NCI-H2196 (cell line): ENCODE measurements at regions not wholly inside any gene's neighbourhood (a gene's known extent, or its start where the extent isn't known, plus 50 kb on each side); places are given as distances from the start of the nearest gene placed in this dataset.
"Not testable (repeated sequence)": the region's sequence is repeated elsewhere in the genome, so short reads cannot be mapped to it uniquely, and the experiment has no call there.

Experiments
- DNase-seq: peaks from one replicate; lab custom pipeline; 2025; ENCODE audit not compliant: unreplicated experiment; lab: John Stamatoyannopoulos, UW

GRCh38 chr20:24831232-24831631 lies 117.8 kb upstream of the CST7 start:
- DNase-seq, result no peak

DNA sequence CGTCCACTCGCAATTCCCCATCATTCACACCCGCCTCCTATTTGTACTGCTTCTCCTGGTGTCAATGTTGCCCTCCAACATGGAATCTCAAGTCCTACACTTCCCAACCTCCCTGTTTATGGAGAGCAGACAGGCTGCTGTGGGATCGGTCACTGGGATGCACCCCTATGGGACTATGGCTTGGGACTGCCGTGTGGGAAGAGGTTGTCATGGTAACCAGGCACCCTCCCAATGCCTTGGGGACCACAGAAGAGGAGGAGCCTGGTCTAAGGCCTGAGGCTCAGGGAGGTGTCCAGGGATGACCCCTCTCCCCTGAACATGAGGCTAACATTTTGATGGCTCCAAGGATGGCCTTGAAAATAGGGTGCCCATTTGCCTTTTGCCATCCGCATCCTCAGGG lies 116.6 kb upstream of the CST7 start:
- DNase-seq, result no peak

- DNase-seq, result no peak
Observed at GRCh38 chr20:24833592-24833991, 115.5 kb upstream of the CST7 start.

- no peak for DNase-seq
Observed at GRCh38 chr20:24834310-24834709, 114.8 kb upstream of the CST7 start.

GRCh38 chr20:24835195-24835594 lies 113.9 kb upstream of the CST7 start:
- no peak for DNase-seq

DNA sequence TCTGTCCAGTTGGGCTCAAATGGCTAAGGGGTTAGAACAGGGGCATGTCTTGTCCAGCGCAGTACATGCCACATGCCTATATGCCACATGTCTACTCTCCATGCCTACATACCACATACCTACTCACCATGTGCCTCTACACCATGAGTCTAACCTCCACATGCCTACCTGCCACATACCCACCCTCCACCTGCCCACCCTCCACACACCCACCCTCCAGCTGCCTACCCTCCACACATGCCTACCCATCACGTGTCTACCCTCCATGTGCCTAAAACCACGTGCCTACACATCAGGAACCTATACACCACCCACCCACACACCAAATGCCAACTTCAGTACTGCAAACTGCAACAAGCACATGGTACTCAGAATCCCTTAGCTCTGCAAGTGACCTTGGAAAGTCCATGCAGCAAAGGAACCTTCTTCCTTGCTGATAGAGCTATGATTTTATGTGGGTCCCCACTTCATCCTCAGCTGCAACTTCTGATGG lies 113.0 kb upstream of the CST7 start:
- no peak for DNase-seq

DNA sequence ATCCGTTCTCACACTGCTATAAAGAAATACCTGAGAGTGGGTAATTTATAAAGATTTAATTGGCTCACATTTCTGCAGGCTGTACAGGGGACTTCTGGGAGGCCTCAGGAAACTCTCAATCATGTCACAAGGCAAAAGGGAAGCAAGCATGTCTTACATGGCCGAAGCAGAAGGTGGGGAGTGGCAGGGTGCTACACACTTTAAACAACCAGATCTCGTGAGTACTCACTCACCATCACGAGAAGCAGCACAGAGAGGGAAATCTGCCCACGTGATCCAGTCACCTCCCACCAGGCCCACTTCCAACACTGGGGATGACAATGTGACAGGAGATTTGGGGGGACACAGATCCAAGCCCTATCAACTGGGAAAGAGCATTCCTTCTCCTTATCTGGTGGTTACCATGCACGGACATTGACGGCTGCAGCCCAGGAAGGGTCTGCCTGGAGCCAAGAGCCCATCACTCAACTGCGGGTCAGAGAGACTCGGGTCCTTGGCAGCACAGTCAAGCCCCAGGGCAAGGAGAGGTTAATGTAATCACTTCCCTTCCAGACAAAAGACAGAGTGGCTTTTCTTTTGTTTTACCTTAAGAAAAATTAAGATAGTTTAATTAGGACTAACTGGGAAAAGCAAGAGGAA lies 112.3 kb upstream of the CST7 start:
- DNase-seq, result no peak

DNA sequence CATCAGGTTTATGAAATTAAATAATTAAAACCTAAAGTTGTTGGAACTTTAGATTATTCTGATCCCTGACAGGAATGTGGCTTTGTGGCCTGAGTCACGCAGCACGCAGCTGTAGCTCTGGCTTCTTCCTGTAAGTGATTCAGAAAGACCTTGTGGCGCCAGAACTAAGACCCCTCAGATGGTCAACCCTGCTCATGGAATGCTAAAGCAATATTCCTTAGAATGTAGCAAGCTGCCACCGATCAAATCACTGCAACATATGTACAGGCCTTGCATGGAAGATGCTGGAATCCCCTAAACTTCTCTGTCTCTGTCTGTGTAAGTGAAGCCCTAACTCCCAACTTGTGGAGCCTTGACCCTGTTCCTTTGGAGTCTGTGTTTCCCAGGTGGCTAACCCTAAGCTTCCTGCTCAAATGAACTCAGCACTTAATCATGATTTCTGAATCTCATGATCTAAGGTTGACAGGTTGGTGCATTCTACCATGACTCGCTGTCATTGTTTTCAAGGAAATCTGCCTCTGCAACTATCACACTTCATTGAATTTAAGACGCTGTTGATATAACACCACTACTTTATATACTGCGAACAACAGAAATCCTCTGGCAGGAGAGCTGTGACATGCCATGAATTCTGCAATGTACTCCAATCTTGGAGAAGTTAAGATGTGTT lies 111.2 kb upstream of the CST7 start:
- DNase-seq, result no peak

DNA sequence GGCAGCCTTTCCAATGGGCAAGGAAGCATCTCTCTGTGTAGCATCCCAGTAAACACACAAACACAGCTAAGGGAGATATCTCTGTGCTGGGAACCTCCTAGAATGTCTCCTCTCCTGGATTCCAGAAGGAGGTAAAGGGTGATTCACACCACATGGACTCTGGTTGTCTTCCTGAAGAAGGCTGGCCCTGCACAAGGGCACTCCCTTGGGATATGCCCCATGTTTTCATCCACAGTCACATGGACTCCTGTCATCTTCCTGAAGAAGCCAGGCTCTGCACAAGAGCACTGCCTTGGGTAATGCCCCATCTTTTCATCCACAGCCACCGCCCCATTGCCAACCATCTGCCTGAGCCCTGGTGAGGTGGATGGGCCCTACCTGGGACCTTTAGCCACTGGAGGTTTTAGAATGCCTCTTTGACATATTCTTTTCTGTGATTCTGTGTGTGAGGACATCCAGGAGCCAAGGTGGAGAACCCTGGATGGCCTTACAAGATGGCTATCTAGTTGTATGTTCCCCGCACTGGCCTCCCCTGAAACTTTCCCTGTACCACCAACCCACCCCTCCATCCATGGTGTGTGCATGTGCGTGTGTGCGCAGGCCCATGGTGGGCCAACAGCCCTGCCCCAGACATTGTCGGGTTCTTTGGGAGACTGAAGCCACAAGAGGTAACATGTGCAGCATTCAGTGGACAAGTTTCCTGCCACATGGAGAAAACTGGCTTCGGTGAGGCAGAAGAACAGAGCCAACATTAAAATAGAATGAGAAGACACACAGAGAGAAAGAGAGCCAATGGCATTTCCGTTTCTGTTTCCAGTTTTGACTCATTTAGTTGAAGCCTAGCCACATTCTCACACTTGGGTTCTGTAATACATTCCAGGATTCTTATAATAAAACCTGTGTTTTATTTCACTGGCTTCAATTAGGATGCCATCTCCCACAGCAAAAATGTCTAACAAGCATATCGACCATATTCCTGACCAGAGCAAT lies 110.2 kb upstream of the CST7 start:
- DNase-seq, result no peak

GRCh38 chr20:24840121-24840713 lies 108.9 kb upstream of the CST7 start:
- no peak for DNase-seq

- DNase-seq, result no peak
Observed at GRCh38 chr20:24842274-24842917, 106.7 kb upstream of the CST7 start.

- no peak for DNase-seq
Observed at GRCh38 chr20:24842918-24843715, 106.0 kb upstream of the CST7 start.

DNA sequence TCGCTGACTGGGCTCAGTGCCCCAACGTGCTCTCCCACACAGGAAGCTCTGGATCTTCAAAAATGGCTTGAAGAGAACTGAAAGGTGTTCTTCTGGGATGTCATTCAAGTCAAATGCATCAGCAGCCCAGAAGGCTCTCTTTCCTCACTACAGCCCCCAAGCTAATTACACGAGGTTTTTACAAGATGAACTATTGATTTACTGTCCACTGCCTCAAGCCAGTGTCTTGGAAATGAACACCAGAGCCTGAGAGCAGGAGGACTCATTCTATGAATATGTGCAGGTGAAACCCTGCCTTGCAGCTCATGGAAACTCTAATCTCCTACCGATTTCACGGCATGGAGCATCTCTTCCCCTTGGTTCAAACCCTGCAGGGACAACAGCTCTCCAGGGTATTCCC lies 98.9 kb upstream of the CST7 start:
- no peak for DNase-seq

DNA sequence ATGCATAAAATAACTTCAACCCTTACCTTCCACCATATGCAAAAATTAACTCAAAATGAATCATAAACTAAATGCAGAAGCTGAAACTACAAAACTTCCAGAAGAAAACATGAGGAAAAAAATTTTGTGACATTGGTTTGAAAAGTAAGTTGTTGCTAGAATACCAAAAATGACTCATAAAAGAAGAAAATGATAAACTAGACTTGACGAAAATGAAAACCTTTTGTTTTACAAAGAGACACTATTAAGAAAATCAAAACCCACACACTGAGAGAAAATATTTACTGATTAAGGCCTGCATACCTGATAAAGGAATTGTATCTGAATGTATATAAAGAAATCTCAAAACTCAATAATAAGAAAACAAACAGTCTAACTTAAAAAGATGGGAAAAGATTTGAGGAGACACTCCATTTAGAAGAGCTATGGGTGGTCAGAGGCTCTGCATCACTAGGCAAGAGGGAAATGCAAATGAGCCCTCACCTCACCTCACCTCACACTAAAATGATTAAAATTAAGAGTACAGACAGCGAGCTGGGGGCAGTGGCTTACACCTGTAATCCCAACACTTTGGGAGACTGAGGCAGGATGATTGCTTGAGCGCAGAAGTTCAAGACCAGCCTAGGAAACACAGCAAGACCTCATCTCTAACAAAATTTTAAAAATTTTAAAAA lies 97.6 kb upstream of the CST7 start:
- DNase-seq, result no peak

GRCh38 chr20:24853916-24854315 lies 95.2 kb upstream of the CST7 start:
- no peak for DNase-seq

DNA sequence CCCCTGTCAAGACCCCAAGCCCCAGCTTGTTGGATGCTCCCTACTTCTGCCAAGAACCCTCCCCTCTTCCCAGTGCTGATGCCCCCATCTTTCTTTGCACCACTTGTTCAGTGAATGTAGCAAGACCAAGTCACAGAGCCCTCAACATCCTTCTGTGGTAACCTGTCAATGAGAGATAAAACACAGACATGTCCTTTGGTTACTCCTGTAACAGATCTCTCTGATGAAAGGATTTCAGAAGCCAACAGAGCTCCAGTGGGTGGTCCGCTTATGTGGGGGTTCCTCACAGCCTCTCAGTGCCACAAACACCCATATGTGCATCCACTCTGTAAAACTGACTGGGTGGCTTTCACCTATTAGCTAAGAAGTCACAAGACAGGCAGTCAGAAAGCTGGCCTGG lies 93.2 kb upstream of the CST7 start:
- DNase-seq, result no peak

- DNase-seq, result not testable (repeated sequence)
Observed at GRCh38 chr20:24858500-24858899, 90.6 kb upstream of the CST7 start.

DNA sequence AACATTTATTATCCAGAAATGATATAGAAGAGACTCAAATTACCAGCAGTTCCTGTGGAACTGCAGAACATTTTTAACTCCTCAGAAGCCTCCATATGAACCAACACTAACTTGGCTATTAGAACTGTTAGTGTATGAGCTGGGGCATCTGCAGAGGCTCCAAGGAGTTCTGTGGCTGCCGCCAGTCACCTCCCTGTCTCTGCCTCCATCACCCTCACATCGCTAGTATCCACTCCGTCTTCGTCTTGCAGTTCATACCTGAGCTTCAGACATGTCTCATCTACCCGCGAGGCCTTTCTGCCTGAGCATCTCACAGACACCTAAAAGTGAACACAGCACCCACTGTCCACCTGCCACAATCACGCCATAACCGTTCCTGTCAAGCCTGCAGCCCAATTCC lies 89.5 kb upstream of the CST7 start:
- DNase-seq, result no peak

DNA sequence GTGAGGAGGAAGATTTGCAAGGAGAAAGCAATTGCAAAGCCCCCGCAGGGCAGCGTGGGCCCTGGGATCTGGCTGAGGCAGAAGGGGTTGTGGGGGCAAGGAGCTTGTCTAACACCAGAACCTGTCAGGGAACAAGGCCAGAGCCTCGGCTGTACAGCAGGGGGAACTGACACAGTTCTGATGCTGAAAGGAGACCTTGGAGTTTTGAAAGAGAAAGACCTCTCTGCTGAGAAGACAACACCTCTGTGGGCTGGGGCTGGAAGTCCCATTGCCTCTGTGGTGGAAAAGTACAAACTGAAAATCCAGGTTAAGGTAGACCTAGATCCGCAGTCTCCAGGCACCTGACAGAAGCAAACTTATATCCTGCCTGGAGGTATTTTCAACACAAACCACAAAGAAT lies 86.9 kb upstream of the CST7 start:
- no peak for DNase-seq
